ENCODE measurements at regions not wholly inside any gene's neighbourhood (a gene's known extent, or its start where the extent isn't known, plus 50 kb on each side); places are given as distances from the start of the nearest gene placed in this dataset.

DNA sequence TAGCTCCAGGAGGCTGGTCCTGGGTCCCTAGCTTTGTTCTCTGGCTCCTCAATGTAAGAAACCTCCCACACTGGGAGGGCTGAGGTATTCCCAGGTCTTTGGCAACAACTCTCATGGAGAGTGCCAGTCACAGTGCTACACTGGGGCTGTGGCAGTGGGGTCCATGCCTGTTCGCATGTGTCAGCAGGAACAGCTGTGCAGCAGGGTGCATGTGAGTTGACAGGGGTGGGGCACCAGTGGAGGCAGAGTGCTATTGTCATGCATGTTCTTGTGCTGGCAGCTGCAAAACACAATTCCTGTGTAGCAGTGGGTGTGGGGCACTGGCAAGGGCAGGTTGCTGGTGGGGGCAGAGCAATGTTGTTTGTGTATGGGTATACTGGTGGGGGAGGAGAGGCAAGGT, 246.0 kb downstream of the CXXC4 start (continued):
- TF ChIP-seq, protein P1, sequence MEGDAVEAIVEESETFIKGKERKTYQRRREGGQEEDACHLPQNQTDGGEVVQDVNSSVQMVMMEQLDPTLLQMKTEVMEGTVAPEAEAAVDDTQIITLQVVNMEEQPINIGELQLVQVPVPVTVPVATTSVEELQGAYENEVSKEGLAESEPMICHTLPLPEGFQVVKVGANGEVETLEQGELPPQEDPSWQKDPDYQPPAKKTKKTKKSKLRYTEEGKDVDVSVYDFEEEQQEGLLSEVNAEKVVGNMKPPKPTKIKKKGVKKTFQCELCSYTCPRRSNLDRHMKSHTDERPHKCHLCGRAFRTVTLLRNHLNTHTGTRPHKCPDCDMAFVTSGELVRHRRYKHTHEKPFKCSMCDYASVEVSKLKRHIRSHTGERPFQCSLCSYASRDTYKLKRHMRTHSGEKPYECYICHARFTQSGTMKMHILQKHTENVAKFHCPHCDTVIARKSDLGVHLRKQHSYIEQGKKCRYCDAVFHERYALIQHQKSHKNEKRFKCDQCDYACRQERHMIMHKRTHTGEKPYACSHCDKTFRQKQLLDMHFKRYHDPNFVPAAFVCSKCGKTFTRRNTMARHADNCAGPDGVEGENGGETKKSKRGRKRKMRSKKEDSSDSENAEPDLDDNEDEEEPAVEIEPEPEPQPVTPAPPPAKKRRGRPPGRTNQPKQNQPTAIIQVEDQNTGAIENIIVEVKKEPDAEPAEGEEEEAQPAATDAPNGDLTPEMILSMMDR (conservative IDR thresholded peaks at IDR 0.05; ENCODE audit: low read depth in 2 of 2) = no peak

DNA sequence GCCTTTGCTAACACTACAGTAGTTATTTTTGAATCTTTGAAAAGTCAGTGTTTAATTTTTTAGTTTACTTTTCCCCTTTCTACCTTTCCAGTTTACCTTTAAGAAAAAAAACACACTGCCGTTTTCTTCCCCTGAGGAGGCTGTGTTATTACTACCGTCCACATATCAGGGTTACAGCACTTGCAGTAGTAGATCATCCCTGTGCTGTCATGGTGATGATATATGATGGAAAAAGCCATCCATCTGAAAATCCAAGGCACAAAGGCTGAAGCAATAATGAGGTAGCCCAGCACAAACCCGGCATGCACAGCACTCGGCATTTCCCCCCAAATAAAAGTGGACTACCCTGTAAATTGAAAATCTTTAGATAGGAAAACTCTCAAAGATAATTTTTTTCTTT, 258.7 kb downstream of the CXXC4 start:
- no peak overlapping the region for H3K4me3 Mint-ChIP-seq
- Histone ChIP-seq H3K36me3 (ENCODE audit: insufficient read depth) (no peaks in the 10 kb centered on the region), H3K4me3 (no peak overlapping the region), H3K27ac (ENCODE audit: low read depth) (no peak overlapping the region), H4K20me1 (replicated peaks; ENCODE audit: insufficient read depth) (no peaks in the 10 kb centered on the region), H3K79me2 (replicated peaks; ENCODE audit: insufficient read depth) (no peaks in the 10 kb centered on the region), H3K9me2 (ENCODE audit: insufficient read depth) (no peaks in the 10 kb centered on the region), H3K4me2 (no peak overlapping the region), H3K4me1 (ENCODE audit: insufficient read depth) (no peaks in the 10 kb centered on the region), H3K27me3 (ENCODE audit: insufficient read depth) (no peaks in the 10 kb centered on the region), H2AFZ (no peak overlapping the region), H3F3A (replicated peaks; ENCODE audit: low read depth) (no peaks in the 10 kb centered on the region)
- DNase-seq (ENCODE audit: low spot score) (no peak), ATAC-seq (no peak)
- H3K4me1 Mint-ChIP-seq = no peaks in the 10 kb centered on the region
- no peaks in the 10 kb centered on the region for H3K9me3 Mint-ChIP-seq
- H3K36me3 Mint-ChIP-seq (ENCODE audit: low read depth) = no peaks in the 10 kb centered on the region
- H3K27me3 Mint-ChIP-seq (ENCODE audit: insufficient read depth, low read depth, poor library complexity) = no peaks in the 10 kb centered on the region
- H3K27ac Mint-ChIP-seq = no peak overlapping the region
- TF ChIP-seq ZNF114 (CRISPR knock-in tag; IDR thresholded peaks at IDR 0.05) (no peak), ZNF331 (CRISPR knock-in tag; IDR thresholded peaks at IDR 0.05; ENCODE audit: low read depth) (no peak), POLR2AphosphoS5 (IDR thresholded peaks at IDR 0.05; ENCODE audit: low read depth) (no peak), STAT1 (IDR thresholded peaks at IDR 0.05; ENCODE audit: unreplicated experiment) (no peak), CREB1 (CRISPR knock-in tag; IDR thresholded peaks at IDR 0.05; ENCODE audit: low read depth) (no peak), EZH2 (IDR thresholded peaks at IDR 0.05; ENCODE audit: low read depth, unreplicated experiment) (no peak), EZH2phosphoT487 (IDR thresholded peaks at IDR 0.05; ENCODE audit: unreplicated experiment) (no peak), JUNB (IDR thresholded peaks at IDR 0.05; ENCODE audit: unreplicated experiment) (no peak), NANOG (IDR thresholded peaks at IDR 0.05; ENCODE audit: borderline replicate concordance) (no peak)
- TF ChIP-seq, protein P2, sequence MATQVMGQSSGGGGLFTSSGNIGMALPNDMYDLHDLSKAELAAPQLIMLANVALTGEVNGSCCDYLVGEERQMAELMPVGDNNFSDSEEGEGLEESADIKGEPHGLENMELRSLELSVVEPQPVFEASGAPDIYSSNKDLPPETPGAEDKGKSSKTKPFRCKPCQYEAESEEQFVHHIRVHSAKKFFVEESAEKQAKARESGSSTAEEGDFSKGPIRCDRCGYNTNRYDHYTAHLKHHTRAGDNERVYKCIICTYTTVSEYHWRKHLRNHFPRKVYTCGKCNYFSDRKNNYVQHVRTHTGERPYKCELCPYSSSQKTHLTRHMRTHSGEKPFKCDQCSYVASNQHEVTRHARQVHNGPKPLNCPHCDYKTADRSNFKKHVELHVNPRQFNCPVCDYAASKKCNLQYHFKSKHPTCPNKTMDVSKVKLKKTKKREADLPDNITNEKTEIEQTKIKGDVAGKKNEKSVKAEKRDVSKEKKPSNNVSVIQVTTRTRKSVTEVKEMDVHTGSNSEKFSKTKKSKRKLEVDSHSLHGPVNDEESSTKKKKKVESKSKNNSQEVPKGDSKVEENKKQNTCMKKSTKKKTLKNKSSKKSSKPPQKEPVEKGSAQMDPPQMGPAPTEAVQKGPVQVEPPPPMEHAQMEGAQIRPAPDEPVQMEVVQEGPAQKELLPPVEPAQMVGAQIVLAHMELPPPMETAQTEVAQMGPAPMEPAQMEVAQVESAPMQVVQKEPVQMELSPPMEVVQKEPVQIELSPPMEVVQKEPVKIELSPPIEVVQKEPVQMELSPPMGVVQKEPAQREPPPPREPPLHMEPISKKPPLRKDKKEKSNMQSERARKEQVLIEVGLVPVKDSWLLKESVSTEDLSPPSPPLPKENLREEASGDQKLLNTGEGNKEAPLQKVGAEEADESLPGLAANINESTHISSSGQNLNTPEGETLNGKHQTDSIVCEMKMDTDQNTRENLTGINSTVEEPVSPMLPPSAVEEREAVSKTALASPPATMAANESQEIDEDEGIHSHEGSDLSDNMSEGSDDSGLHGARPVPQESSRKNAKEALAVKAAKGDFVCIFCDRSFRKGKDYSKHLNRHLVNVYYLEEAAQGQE (IDR thresholded peaks at IDR 0.05; ENCODE audit: unreplicated experiment) = no peak
- TF ChIP-seq, protein P1 (conservative IDR thresholded peaks at IDR 0.05; ENCODE audit: low read depth in 2 of 2) = no peak
- TF ChIP-seq, protein P3, sequence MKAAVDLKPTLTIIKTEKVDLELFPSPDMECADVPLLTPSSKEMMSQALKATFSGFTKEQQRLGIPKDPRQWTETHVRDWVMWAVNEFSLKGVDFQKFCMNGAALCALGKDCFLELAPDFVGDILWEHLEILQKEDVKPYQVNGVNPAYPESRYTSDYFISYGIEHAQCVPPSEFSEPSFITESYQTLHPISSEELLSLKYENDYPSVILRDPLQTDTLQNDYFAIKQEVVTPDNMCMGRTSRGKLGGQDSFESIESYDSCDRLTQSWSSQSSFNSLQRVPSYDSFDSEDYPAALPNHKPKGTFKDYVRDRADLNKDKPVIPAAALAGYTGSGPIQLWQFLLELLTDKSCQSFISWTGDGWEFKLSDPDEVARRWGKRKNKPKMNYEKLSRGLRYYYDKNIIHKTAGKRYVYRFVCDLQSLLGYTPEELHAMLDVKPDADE (IDR thresholded peaks at IDR 0.05) = no peak

Measured in GM23338 (cell line).